Left renal pelvis (tissue), 4 donors: ENCODE measurements at regions not wholly inside any gene's neighbourhood (a gene's known extent, or its start where the extent isn't known, plus 50 kb on each side); places are given as distances from the start of the nearest gene placed in this dataset.
A peak's percentile ranks its signal among the peaks of the same experiment; 100 is the strongest.
"Not testable (repeated sequence)": the region's sequence is repeated elsewhere in the genome, so short reads cannot be mapped to it uniquely, and the experiment has no call there.

Experiments
- DNase-seq, 4 donors: peaks; one replicate each; pipeline ENCODE4 v3.0.0-alpha.2; 2013; ENCODE audit warnings: low read depth in 4 of 4, low spot score in 3 of 4

DNA sequence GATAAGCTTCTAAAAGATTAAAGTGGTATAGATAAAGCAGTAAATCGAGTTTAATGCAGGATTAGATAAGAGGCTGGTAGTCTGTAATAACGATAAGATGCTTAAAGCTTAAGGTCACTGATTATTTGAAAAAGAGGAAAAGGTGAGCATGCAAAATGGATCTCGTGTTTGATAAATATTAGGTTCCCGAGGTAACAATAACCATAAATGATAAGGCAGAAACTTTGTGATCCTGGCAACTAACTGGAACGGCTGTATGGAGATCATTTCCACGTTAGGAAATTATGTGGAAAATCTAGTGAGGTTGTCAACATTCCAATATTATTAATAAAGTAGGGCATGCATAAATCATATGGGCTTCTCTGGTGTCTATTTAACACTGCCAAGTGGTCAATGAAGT, 255.5 kb downstream of the EFCAB11 start:
- DNase-seq: no peak

DNA sequence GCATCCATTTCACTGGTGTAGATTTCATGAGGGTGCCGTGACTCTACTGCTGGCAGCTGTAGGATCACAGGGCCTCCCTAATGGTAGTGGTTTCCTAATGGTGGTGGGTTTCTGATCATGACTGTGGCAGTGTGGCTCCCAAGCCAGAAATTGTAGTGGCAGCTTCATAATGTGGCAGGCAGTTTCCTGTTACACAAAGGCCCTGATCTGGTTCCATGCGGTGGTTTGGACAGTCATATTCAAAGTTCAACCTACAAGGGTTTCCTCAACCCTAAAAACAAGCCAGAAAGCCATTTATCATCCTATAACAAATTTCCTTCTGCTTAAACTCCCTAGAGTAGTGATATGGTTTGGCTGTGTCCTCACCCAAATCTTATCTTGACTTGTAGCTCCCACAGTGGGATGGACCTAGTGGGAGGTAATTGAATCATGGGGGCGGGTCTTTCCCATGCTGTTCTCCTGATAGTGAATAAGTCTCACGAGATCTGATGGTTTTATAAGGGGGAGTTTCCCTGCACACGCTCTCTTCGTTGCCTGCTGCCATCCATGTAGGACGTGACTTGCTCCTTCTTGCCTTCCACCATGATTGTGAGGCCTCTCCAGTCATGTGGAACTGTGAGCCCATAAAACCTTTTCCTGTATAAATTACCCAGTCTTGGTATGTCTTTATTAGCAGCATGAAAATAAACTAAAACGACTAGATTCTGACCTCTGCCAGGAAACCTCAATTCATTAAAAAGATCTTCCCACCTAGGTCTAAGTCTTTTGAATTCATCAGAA, 257.1 kb downstream of the EFCAB11 start:
- DNase-seq: no peak

DNA sequence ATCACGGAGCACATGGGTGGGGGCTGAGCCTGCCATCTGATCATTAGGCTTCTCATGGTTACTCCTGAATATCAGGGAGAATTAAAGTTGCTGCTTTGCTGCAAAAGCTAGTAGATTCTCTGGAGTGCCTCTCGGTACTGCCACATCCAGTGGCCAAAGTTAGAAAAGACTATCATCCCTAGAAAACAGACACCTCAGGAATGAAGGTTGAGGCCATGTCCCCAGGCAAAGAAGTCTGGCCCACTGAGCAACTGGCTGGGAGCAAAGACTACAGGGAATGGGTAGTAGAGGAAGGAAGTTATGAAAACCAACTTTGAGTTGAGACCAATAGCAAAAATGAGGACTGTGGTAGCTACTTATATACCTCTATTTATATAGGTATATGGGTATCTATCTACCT, 258.7 kb downstream of the EFCAB11 start:
- DNase-seq: no peak

DNA sequence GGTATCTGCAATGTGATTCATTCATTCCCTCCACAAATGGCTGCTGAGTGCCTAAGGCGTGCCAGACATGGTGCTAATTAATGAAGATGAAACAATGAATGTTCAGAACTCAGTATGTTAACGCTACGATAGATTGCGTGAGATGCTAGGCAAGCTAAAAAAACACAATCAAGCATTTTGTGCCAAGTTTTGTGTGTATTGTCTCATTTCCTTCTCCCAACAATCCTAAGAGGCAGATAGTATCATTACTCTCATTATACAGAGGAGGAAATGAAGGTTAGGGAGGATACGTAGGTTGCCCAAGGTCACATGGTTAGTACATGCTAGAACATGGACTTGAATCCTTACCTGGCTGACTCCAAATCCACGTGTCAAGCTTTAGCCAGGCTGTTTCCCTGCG, 264.4 kb downstream of the EFCAB11 start:
- DNase-seq: no peak

DNA sequence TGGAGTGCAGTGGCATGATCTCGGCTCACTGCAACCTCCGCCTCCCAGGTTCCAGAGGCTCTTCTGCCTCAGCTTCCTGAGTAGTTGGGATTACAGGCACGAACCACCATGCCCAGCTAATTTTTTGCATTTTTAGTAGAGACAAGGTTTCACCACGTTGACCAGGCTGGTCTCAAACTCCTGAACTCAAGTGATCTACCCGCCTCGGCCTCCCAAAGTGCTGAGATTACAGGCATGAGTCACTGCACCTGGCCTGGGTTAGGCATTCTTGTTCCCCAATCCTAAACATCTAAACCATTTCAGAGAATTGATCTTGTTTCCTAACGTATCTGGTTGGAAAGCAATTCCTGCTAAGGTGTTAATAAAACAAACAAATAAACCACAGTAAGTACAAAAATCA, 264.8 kb downstream of the EFCAB11 start:
- not testable (repeated sequence) for DNase-seq

DNA sequence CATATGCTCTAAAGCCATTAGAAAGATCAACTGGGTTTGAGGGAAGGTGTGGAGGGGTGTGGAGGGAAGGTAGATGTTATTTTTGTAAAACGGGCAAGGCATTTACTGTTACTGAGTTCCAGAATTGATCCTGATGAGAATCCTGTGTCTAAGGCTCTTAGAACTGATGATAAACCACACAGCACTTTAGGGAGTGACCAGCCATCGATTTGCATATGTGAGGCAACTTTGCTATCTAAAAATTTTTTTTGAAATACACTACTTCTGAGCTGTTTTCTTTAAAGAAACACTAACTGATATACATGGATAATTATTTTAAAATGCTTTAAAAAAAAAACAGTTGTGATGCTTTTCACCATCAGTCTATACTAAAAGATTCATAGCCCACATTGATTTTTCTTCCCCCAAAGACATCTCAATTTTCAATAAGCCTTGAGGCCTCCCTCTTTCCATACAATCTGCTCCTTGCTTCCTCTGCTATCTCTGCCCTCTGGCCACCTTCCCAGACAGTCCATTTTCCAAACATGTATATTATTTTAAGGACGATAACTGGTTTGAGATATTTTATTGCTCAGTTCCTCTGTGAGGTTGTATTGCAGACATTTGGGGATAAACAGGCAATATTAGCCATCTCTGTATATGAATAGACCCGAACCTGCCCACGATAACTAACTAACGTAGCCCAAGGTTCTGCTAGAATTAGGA, 265.9 kb downstream of the EFCAB11 start:
- no peak for DNase-seq

DNA sequence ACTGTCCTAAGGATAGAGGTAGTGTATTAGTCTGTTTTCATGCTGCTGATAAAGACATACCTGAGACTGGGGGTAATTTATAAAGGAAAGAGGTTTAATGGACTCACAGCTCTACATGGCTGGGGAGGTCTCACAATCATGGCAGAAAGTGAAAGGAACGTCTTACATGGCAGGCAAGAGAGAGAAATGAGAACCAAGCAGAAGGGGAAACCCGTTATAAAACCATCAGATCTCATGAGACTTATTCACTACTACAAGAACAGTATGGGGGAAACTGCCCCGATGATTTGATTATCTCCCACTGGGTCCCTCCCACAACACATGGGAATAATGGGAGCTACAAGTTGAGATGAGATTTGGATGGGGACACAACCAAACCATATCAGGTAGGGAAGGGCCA, 267.4 kb downstream of the EFCAB11 start:
- DNase-seq: not testable (repeated sequence)

DNA sequence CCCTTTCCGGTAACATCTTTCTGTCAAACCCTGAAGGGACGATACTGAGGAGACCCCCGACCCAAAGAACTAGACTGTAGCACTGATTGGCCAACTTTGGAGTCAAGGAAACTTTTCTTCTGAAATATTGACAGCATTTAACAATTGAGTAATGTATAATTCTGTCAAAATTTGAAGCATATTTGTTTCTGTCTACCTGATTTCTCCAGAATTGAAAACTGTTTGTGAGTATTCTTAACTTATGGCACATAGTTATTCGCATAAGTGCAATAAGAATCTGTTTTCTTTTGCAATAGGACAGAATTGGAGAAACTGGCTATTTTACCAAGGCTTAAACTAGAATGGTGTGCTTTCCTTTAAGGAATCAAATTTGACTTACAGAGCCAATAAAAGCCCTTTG, 267.1 kb upstream of the FOXN3 start:
- no peak for DNase-seq

DNA sequence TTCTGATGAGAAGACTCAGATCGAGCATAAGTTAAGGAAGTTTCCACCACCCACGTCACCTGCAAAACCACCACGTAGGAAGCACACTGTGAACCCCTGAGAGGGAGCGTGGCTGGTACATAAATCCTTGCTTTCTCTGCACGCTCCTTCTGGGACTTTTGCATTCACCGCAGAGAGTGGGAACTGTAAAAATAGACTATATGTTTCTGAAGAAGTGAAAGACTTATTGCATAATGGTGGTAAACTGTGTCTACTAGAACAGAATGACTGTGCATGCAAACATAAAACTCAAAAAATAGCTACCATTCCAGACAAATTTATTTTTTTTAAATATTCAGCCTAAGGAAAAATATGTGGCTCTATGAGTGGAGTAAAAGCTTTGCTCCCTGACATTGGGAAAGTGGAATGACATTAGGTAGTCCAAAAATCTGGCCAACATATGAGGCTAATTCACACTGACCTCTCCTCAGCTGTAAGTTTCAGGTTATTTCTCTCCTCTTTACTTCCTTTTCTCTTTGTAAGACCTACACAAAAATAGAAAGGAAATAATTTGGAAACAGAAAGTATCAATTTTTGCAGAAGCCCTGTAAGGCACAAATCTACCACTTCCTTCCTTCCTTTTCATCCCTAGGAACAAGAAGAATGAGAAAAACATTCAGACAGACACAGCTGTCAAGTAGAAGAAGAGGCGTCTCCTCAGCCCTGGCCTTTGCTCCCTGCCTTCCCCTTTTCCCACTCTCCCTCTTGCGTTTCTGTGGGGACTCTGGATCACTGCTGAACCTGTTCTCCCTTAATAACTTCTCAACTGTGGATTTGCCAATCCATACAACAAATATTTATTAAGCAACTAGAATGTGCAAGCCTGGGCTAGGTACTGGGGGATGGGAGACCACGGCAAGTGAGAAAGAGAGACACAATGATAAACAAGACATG, 264.3 kb upstream of the FOXN3 start:
- DNase-seq: no peak

DNA sequence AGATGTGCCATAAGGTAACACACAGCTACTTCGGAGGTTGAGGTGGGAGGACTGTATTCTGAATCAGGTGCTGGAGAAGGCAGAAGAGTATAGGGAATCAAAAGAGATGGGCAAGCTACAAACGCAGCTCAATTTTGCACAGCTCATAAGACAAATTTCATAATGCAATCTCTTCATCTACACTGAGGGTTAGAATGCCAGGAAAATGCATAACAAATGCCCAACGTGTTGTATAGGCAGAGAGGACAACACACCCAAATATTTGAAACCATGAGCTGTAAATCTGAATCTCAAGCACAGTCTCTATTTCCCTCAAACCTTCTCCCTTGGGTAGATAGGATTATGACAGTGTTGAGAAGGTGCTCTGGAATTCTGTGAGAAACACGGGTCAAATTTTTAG, 263.1 kb upstream of the FOXN3 start:
- DNase-seq: no peak

DNA sequence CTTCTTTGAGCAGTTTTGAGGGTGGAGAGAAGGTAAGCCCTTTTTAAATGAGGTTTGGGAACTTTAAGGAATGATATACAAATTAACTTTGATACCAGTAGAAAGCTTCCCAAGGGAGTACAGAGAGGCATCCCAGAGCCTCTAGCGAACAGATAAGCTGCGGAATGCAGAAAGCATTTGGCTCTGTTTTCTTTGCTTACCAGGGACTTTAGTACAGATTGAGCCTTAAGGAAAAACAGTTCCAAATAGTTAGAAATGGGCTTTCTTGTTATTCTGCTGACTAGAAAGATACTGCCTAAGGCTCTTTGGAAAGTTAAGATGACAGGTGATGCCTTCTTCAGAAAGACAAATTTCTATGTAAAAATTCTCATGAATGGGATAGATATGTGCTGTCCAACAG, 261.7 kb upstream of the FOXN3 start:
- no peak for DNase-seq

DNA sequence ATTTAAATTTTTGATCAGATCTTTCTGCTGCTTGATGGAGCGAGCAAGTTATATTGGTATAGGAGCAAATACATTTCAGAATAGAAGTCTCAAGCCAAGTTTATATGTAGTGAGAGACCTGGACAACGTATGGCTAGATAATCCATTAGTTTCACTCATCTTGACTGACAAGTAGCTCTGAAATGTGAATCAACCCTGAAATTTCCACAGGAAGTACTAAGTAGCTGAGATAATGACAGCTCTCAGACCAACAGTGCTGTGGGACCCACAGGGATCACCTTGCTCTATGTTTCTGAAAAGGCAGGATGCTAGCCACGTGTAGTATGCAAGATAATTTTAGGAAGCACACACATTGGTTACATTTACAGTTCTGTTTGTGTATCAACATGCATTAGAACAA, 258.6 kb upstream of the FOXN3 start:
- DNase-seq: no peak

DNA sequence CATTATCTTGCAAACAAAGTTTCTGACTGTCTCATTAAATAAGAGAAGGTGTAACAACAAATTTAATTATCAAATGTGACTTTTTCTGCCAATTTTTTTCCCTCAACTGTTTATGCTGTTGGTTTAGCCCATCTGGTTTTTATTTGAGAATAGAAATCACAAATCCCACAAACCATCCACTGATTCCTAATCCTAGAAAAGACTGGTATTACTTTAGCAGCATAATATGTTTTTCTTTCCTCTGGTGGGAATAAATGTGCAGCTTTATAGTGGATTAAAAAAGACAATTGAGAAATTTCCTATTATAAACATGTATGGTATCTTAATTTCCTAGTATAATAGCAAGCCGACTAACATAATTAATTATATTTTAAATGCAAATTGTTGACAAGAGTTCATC, 257.9 kb upstream of the FOXN3 start:
- no peak for DNase-seq

DNA sequence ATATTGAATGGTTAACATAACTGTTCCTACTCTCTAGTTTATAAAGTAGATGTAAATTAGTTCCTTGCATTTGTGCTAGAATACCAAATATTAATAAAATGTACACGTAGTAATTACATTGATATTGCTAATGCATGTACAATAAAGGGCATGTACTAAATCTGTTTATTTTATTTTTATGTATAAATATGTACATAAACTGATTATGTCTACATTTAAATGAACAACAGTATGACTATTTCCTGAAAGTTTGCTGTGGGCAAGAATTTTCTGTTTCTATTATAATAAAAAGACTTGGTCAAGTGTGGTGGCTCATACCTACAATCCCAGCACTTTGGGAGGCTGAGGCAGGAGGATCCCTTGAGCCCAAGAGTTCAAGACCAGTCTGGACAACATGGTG, 257.2 kb upstream of the FOXN3 start:
- no peak for DNase-seq

DNA sequence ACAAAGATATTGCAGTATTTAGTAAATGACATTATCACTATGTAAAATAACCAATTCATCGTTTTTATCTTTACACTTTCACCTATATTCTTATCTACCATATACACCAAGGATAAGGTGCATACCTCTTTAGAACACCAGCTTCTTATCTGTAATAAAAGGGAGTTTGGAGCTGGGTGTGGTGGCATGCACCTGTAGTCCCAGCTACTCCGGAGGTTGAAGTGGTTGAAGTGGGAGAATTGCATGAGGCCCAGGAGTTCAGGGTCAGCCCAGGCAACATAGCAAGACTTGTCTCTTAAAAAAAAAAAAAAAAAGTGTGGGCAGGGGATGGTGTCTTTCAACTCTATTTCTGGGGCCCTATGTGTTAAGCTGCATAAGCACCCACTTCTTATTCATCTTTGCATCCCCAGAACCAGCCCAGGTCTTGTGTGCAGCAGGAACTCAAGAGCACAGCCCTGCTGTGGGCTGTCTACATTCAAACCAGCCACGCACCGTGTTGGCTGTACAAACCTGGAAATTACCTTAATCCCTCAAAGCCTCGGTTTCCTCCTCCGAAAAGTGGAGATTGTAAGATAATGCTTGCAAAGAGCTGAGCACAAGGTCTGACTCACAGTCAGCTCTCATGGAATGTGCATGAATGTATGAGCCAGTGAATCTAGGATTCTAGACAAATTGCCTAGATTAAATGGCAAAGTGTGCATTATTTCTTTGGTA, 256.6 kb upstream of the FOXN3 start:
- DNase-seq: no peak

DNA sequence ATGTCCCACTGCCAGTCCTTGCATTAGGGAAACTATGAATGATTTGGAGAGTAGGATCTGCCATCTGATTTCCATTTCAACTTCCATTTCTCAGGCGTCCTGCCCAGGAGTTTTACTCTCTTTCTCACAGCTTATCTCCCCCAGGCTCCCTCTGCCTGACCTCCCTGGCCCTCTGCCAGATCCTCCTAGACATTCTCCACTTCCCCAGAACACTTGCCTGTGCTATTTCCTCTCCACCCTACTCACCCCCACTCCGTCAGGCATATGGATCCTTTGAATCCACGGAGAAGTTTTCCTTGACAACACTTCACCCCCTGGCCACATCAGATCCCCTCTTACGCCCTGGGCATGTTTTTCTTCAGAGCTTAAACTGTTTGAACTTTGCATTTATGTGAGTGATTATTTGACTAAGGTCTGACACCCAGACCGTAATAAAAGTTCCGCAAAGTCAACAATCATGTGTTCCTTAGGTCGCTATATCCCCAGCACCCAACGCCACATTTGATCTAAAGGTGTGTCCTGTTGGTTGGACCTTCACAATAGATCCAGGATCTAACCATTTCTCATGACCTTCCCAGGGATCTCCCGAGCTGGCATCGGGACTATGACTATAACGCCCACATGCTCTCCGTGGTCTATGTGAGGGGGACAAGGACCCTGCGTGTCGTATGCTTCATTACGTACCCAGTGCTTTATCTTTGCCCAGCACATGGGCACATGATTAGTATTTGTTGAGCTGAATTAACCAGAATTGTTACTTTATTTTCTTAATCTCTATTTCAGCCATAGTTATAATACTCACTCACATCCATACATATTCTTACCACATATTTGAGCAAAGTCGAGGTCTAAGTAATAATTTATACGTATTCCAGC, 255.8 kb upstream of the FOXN3 start:
- no peak for DNase-seq

DNA sequence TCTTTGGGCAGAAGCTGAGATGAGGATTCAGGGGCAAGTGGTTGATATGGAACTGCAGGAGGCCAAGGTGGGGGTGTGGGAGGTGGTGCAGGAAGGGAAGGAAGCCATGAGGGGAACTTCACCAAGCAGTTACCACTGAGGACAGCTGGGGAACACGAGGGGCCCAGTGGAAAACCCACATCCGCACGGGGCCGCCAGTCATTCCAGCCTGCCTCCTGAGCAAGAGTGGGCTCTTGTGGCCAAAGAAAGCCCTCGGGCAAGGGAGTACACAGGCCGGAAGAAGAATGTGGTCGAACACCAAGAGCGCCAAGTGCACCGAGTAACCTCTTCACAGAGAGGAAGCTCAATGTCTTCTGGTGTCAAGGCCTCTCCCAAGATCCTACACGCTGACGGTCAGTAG, 252.2 kb upstream of the FOXN3 start:
- DNase-seq: no peak

DNA sequence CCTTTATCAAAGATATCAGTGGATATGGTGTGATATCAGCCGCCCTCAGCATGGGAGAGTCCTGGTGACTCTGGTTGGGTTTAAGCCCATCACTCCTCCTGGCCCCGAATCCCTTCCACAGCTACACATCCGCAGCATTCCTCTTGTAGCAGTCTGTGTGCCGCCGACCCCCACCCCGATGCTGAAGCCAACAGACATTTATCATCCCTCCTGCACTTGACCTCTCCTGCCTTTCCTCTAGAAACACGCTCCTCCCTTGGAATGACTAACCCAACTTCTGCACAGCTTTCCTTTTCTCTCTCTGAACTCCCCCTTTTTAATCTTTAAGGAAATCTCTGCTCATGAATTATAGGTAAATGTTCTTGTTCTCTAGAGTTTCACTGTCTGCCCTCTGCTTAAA, 250.9 kb upstream of the FOXN3 start:
- DNase-seq: peak in 2 of 4 donors; percentile 21 to 26

DNA sequence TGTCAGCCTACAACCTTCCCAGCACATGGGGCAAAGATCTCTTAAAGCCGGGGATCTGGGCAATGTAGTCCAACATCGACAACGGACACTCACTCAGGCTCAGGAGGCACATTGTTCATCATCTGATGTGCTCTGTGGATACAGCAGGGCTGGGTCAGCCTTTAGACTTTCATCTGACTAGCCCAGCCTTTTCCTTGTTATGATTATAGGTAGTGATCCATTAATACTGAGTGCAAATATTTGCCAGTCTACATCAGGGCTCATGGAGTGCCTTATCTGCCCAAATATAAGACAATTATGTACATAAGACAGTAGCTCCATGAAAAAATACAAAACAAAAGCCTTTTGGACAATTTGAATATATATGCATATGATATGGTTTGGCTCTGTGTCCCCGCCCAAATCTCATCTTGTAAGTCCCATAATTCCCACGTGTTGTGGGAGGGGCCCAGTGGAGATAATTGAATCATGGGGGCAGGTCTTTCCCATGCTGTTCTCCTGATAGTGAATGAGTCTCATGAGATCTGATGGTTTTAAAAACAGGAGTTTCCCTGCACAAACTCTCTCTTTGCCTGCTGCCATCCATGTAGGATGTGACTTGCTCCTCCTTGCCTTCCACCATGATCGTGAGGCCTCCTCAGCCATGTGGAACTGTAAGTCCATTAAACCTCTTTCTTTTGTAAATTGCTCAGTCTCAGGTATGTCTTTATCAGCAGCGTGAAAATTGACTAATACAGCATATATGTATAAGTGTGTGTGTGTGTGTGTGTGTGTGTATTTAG, 248.5 kb upstream of the FOXN3 start:
- DNase-seq: not testable (repeated sequence)
